ENCODE measurements at regions not wholly inside any gene's neighbourhood (a gene's known extent, or its start where the extent isn't known, plus 50 kb on each side); places are given as distances from the start of the nearest gene placed in this dataset.

DNA sequence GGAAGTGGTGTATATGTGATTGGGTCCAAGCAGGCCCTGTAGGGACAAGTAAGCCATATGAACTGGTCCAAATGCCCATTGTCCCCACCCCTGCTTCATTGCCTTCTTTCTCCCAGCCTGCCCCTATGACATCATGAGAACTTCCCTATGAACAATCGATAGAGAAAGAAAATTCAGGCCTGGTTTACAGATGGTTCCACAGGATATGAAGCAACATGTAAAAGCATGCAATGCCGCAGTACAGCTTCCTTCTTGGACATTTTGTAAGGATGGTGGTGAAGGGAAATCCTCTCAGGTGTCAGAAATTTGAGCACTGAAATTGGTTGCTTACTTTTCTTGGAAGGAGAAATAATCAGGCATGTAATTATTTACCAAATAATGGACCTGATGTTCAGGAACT lies 581.7 kb downstream of the MRPL39 start:
- DNase-seq = no peak
- no peaks in the 10 kb centered on the region for H3K4me1 ChIP-seq (ENCODE audit: insufficient read depth)
- no peak overlapping the region for H3K4me3 ChIP-seq
- TF ChIP-seq POLR2A (IDR thresholded peaks at IDR 0.05) = no peak
- TF ChIP-seq EP300 (IDR thresholded peaks at IDR 0.05) = no peak
- TF ChIP-seq, protein P1, sequence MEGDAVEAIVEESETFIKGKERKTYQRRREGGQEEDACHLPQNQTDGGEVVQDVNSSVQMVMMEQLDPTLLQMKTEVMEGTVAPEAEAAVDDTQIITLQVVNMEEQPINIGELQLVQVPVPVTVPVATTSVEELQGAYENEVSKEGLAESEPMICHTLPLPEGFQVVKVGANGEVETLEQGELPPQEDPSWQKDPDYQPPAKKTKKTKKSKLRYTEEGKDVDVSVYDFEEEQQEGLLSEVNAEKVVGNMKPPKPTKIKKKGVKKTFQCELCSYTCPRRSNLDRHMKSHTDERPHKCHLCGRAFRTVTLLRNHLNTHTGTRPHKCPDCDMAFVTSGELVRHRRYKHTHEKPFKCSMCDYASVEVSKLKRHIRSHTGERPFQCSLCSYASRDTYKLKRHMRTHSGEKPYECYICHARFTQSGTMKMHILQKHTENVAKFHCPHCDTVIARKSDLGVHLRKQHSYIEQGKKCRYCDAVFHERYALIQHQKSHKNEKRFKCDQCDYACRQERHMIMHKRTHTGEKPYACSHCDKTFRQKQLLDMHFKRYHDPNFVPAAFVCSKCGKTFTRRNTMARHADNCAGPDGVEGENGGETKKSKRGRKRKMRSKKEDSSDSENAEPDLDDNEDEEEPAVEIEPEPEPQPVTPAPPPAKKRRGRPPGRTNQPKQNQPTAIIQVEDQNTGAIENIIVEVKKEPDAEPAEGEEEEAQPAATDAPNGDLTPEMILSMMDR (IDR thresholded peaks at IDR 0.05) = no peak
- H3K9me3 ChIP-seq = no peaks in the 10 kb centered on the region
- intact Hi-C loops (cut with DNase I) = no loop called here
- H3K27ac ChIP-seq = no peak overlapping the region
- H3K36me3 ChIP-seq = no peaks in the 10 kb centered on the region
- no peaks in the 10 kb centered on the region for H3K27me3 ChIP-seq
- WGBS, 3 donors = 94 to 96% (median 94%) methylated on average over 2 of the region's 2 CpGs

DNA sequence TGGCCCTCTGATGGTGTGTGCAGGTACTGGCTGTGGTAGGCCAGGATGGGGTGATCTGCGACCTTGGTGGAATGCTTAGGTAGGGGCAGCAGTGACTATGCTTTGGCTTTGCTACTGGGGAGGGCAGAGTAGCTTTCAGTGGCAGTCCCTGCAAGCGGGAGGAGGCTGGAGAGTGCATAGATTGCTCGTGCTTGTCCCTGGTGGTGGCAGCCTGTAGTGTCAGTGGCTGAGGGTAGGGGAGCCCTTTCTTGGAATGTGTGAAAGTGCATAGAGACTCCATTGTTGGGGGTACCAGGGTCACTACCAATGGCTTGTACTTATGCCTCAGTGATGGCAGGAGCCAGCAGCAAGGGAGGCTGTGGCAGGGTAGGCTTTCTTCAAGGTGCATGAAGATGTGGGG lies 582.6 kb downstream of the MRPL39 start:
- no peak for DNase-seq
- Histone ChIP-seq H3K27me3 (no peaks in the 10 kb centered on the region), H3K27ac (no peak overlapping the region), H3K4me1 (ENCODE audit: insufficient read depth) (no peaks in the 10 kb centered on the region), H3K36me3 (no peaks in the 10 kb centered on the region), H3K4me3 (no peak overlapping the region), H3K9me3 (no peaks in the 10 kb centered on the region)
- TF ChIP-seq POLR2A (IDR thresholded peaks at IDR 0.05) = no peak
- TF ChIP-seq EP300 (IDR thresholded peaks at IDR 0.05) = no peak
- TF ChIP-seq, protein P1 (IDR thresholded peaks at IDR 0.05) = no peak
- 92 to 97% (median 96%) methylated on average over 3 of the region's 3 CpGs for WGBS, 3 donors
- intact Hi-C loops (cut with DNase I) = no loop called here

DNA sequence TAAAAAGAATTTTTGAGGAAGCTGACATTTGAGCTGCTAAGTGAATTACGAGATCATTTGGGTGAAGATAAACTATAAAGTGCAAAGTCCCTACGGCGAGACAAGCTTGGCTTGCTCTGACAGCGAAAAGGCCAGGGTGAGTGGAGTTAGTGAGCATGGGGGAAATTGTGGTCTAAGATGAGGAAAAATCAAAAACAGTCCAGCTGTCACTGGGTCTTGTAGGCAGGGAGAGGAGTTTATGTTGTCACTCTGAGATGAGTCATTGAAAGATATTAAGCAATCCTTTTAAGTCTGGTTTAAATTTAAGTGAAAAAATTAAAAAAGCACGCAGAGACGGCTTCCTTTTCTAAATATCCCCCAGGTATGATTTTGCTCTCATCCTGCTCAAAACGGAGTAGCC lies 601.9 kb downstream of the MRPL39 start:
- Histone ChIP-seq H3K27me3 (no peaks in the 10 kb centered on the region), H3K27ac (no peak overlapping the region), H3K4me1 (ENCODE audit: insufficient read depth) (no peaks in the 10 kb centered on the region), H3K9me3 (no peaks in the 10 kb centered on the region), H3K36me3 (no peaks in the 10 kb centered on the region), H3K4me3 (no peak overlapping the region)
- intact Hi-C loops (cut with DNase I) = no loop called here
- 80 to 84% (median 81%) methylated on average over 7 of the region's 7 CpGs for WGBS, 3 donors
- TF ChIP-seq, protein P1 (IDR thresholded peaks at IDR 0.05) = no peak
- TF ChIP-seq POLR2A (IDR thresholded peaks at IDR 0.05) (no peak), EP300 (IDR thresholded peaks at IDR 0.05) (no peak)
- no peak for DNase-seq

DNA sequence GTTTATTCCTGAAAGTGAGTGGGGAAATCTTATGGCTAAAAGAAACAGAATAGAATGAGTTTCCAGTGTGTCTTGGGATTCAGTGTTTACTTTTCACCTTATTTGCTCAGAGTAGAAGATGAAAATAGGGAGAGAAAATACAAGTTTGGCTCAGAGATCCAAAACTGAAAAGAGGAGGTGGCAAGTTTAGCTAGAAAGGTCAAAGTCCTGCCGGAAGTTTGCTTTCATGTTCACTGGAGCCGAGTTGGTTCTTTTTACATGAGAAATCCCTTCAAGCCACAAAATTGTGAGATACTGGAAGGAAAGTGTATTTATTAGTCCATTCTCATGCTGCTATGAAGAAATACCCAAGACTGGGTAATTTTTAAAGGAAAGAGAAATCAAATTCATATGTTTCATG lies 604.6 kb downstream of the MRPL39 start:
- intact Hi-C loops (cut with DNase I) = no loop called here
- no peaks in the 10 kb centered on the region for H3K4me1 ChIP-seq (ENCODE audit: insufficient read depth)

More for the DNA sequence above, 604.6 kb downstream of the MRPL39 start:
- Histone ChIP-seq H3K27me3 (no peaks in the 10 kb centered on the region), H3K36me3 (no peaks in the 10 kb centered on the region), H3K27ac (peak overlapping the region in 1 of 2 donors; percentile 49), H3K9me3 (no peaks in the 10 kb centered on the region), H3K4me3 (no peak overlapping the region)
- no peak for DNase-seq
- WGBS, 3 donors = 9% methylated on average over 2 of the region's 2 CpGs
- TF ChIP-seq, protein P1 (IDR thresholded peaks at IDR 0.05) = no peak
- TF ChIP-seq EP300 (IDR thresholded peaks at IDR 0.05) (no peak), POLR2A (IDR thresholded peaks at IDR 0.05) (no peak)
